GM21381 (cell line): ENCODE measurements at regions not wholly inside any gene's neighbourhood (a gene's known extent, or its start where the extent isn't known, plus 50 kb on each side); places are given as distances from the start of the nearest gene placed in this dataset.
"Not testable (repeated sequence)": the region's sequence is repeated elsewhere in the genome, so short reads cannot be mapped to it uniquely, and the experiment has no call there.

Source experiments
- ATAC-seq: cut with Tn5 transposase; IDR thresholded peaks from one replicate; pipeline ENCODE4 v1.9.1; 2021; ENCODE audit warnings: mild to moderate bottlenecking, moderate library complexity; ENCODE audit not compliant: unreplicated experiment

DNA sequence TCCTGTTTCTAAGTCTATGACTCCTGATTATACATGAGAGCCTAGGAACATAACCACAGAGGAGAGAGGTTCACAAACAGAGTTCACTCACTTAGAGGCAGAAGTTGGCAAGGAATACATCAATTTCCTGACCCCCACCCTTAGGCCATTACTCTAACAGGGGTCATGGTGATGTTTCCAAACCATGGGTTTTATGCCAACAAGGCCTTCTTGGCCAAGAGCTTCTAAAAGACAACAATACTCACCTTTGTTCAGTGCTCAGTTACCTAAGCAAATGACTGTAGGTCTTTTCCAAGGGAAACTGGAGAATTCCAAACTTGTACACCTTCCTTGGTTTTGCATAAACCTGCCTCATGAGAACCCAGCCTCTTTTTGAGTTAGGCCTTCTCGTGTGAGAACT lies 52.6 kb downstream of the ERICH4 start:
- no peak for ATAC-seq

DNA sequence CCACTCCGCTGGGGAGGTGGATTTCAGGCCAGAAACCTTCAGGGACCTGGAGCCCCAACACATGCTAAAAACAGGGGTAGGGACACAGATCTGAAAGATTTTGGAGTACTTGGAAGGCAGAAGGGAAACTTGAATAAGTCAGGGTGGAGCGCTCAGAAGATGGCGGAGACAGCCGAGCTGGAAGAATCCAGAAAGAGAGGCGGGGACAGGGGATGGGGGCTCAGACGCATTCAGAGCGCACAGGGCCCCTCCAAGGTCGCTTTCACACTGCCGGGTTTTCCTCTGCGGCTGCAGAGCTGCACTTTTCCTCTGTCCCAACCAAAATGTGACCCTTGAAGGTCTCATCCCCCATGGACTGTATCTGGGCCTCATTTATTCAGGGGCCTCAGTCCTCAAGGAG lies 56.9 kb downstream of the ERICH4 start:
- no peak for ATAC-seq

DNA sequence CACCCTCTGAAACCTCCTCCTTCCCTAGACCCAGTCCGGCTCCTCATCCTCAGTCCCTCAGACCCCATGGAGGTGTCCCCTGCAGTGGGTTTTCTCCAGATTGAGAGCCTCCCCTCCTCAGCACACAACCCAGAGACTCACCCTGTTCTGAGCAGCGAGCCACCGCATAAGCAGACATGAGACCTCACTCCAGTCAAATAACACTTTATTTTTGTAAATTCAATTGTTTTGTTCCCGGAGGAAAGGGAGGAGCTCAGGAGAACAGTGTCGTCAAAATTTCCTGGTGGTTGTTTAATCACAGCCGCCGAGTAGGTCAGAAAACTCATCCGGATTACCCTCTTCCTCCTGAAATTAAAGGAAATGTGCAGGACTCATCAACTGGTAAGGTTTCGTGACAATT lies 57.5 kb downstream of the ERICH4 start:
- no peak for ATAC-seq

DNA sequence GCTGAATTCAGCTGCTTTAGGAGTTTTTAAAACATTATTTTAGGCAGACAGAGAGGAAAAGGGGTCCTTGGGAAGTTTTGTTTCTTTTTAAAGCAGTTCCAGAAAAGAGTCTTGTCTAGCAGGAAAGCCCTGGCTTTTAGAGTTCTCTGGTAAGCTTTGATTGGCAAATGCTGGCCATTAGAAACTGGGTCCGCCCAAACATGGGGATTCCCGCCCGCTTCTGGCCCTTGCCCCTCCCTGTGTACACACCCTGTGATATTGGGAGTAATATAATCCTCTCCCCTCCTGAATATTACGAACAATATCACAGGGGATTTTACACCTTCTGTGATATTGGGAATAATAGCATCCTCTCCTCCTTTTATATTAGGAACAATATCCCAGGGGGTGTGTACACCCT lies 58.9 kb downstream of the ERICH4 start:
- no peak for ATAC-seq

DNA sequence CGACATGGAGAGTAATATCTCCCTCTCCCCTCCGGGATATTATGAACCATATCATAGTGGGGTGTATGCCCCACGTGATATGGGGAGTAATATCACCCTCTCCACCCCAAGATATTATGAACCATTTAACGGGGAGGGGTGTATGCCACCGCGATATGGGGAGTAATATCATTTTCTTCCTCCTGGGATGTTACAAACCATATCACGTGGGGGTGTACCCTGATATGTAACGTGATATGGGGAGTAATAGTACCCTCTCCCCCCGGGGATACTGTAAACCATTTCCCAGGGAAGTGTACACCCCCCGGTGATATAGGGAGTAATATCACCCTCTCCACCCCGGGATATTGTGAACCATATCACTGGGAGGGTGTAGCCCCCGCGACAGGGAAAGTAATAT lies 62.1 kb downstream of the ERICH4 start:
- no peak for ATAC-seq

DNA sequence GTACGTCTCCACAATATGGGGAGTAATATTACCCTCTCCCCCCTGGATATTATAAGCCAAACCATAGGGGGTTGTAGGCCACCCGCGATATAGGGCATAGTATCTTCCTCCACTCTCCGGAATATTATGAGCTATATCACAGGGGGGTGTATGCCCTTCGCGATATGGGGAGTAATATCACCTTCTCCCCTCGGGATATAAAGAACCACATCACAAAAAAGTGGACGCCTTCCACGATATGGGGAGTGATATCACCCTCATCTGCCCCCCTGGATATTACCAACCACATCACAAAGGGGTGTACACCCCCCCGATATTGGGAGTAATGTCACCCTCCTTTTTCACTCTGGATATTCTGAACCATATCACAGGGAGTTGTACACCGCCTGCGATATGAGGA lies 65.5 kb upstream of the CEACAM21 start:
- ATAC-seq: no peak

DNA sequence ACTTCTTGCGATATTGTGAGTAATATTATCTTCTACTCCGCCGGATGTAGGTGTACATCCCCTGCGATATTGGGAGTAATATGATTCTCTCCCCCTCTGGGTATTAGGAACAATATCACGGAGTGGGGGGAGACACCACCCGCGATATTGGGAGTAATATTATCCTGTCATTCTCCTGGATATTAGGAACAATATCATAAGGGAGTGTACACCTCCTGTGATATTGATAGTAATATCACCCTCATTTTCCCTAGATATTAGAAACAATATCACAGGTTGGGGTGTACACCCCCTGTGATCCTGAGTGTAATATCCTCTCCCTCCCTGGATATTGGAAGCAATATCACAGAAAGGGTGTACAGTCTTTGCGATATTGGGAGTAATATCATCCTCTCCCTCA lies 64.3 kb upstream of the CEACAM21 start:
- ATAC-seq: no peak

DNA sequence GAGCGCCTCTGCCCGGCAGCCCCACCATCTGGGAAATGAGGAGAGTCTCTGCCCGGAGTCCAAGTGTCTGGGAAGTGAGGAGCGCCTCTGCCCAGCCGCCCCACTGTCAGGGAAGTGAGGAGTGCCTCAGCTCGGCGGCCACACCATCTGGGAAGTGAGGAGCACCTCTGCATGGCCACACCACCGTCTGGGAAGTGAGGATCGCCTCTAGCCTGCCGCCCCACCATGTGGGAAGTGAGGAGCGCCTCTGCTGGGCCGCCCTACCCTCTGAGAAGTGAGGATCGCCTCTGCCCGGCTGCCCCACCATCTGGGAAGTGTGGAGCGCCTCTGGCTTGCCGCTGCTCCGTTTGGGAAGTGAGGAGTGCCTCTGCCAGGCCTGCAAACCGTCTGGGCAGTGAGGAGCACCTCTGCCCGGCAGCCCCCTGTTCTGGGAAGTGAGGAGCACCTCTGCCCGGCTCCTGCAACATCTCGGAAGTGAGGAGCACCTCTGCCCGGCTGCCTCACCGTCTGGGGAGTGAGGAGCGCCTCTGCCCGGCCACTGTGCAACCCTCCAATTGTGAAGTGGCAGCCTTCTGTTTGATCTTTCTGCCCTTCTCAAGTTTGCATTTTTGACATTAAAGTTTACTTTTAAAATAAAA lies 60.8 kb upstream of the CEACAM21 start:
- ATAC-seq: no peak

DNA sequence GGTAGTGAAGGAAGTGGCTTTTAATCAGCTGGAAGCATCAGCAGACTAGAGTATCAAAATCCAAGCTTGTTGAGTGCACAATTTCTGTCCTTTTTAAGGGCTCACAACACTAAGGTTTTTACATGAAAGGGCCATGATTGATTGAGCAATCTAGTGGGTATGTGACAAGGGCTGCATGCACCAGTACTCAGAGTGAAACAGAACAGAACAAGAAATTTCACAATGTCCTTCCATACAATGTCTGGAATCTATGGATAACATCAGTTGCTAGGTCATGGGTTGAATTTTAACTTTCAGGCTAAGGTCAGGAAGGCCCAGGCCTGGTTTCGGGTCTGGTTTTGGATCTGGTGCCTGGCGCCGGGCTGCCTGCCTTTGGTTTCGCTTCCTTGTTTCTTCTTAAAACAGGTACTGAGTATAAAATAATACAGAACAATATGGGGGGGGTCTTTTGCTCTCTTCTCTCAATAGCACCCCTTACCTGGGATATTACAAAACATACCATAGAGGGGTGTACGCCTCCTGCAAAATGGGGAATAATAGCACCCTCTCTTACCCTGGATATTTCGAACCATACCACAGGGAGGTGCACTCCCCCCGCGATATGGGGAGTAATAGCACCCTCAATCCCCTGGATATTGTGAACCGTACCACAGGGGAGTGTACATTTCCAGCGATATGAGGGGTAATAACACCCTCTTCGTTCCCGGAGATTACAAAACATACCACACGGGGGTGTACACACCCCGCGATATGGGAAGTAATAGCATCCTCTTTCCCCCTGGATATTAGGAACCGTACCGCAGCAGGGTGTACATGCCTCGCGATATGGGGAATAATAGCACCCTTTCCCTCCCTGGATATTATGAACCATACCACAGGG lies 59.4 kb upstream of the CEACAM21 start:
- ATAC-seq: not testable (repeated sequence)

DNA sequence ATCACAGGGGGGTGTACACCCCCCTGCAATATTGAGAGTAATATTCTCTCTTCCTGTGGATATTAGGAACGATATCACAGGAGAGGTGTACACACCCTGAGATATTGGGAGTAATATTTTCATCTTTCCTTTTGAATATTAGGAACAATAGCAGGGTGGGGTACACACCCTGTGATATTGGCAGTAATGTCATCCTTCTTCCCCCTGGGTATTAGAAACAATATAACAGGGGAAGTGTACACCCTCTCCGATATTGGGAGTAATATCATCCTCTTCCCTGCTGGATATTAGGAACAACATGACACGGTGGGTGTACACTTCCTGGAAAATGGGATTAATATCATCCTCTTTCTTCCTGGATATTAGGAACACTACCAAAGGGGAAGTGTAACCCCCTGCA lies 57.8 kb upstream of the CEACAM21 start:
- no peak for ATAC-seq

DNA sequence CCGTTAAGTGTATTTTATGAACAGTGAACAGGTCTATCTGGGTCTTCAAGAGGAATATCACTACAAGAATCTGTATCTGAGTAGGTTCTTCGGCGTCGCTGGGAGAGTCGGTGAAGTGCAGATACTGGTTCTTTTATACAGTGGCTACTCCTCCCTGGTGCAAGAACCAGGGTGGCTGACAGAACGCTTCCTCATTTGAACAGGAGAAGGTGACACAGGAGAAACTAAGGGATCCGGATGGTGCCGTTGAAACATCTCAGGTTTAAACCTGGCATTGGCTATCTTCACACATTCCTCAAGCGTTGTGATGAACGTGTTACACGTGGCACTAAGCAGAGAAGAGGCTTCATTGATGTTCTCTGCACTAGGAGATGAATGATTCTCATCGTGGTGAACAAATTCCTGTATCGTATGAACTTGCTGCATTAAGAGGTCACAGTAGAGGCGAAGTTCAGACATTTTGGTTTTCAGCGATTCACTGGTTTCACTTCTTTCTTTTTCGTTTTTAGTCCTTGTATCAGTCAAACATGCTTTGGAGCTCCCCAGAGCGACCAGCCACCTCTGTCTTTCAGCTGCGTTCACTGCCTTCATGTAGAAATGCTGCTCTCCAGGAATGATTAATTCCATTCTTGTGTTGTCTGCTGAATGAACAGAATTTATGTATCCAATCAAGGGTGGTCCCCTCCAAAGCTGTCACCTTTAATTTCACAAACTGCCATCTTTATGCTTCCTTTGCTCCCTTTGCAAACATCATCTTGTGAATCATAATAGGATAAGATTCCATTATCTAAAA lies 54.6 kb upstream of the CEACAM21 start:
- ATAC-seq: peak; percentile 44

DNA sequence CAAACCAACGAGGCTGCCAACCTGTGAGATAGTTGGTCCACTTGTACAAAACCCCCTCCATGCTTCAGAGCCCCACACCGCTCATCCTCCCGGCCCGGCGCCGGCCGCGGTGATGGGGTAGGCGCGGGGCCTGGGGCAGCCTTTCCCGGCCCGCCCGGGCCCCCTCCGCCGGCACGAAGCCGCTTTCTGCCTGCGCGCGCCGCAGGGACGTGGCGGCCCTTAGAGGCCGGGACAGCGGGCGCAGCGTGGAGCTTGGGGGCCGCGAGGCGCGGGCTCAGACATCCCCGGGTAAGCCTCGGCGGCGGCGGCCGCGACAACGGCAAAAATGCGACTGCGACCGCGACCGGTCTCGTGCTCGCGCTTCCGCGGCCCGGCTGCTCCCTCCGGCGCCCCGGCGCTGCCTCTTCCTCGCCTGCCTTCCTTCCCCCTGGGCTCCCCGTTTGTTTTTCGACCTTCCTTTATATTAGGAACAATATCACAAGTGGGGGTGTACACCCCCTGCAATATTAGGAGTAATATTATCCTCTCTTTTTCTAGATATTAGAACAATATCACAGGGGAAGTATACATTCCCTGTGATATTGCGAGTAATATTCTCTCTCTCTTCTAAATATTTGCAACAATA lies 53.9 kb upstream of the CEACAM21 start:
- ATAC-seq: peak; percentile 41

DNA sequence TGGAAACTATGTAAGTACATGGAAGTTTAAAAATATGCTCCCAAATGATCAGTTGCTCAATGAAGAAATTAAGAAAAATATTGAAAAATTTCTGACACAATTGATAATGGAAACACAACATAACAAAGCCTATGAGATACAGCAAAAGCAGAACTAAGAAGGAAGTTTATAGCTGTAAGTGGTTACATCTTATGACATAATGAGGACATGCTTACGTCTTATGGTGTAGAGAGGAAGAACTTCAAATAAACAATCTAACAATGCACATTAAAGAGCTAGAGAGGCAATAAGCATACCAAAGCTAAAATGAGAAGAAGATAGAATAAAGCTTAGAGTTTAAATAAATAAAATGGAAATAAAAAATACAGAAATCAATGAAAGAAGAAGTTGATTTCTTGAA lies 50.0 kb upstream of the CEACAM21 start:
- ATAC-seq: no peak
